GM23248 (cell line): ENCODE measurements at regions not wholly inside any gene's neighbourhood (a gene's known extent, or its start where the extent isn't known, plus 50 kb on each side); places are given as distances from the start of the nearest gene placed in this dataset.
"Not testable (repeated sequence)": the region's sequence is repeated elsewhere in the genome, so short reads cannot be mapped to it uniquely, and the experiment has no call there.

Experiments used
- DNase-seq: peaks from one replicate; pipeline ENCODE4 v3.0.0-alpha.2; 2015
- H2AFZ ChIP-seq: fragments of 200-600 bp; sonication (generic); 2 replicates; pipeline ENCODE4 v1.6.1; 2016; ENCODE audit warnings: antibody characterized with exemption
- H3F3A ChIP-seq: fragments of 200-600 bp; sonication (generic); 2 replicates; pipeline ENCODE4 v1.6.1; 2016; ENCODE audit warnings: mild to moderate bottlenecking, antibody characterized with exemption, mixed run types; ENCODE audit not compliant: insufficient read depth
- H3K27ac ChIP-seq: fragments of 200-600 bp; sonication (generic); 2 replicates; pipeline ENCODE4 v1.5.1; 2016; ENCODE audit warnings: mild to moderate bottlenecking
- H3K27me3 ChIP-seq: fragments of 200-600 bp; sonication (generic); replicated peaks from 2 replicates; pipeline ENCODE4 v1.6.1; 2016; ENCODE audit warnings: mild to moderate bottlenecking; ENCODE audit not compliant: insufficient read depth
- H3K36me3 ChIP-seq: fragments of 200-600 bp; sonication (generic); 2 replicates; pipeline ENCODE4 v1.6.1; 2016; ENCODE audit warnings: low read depth, mild to moderate bottlenecking
- H3K4me1 ChIP-seq: fragments of 200-600 bp; sonication (generic); 2 replicates; pipeline ENCODE4 v1.6.1; 2016; ENCODE audit warnings: mild to moderate bottlenecking; ENCODE audit not compliant: insufficient read depth
- H3K4me2 ChIP-seq: fragments of 200-600 bp; sonication (generic); one replicate; pipeline ENCODE4 v1.6.1; 2016; ENCODE audit warnings: mild to moderate bottlenecking; ENCODE audit not compliant: unreplicated experiment
- H3K4me3 ChIP-seq: fragments of 200-600 bp; sonication (generic); 2 replicates; pipeline ENCODE4 v1.5.1; 2016; ENCODE audit warnings: mild to moderate bottlenecking
- H3K79me2 ChIP-seq: fragments of 200-600 bp; sonication (generic); 2 replicates; pipeline ENCODE4 v1.6.1; 2016; ENCODE audit warnings: mild to moderate bottlenecking; ENCODE audit not compliant: insufficient read depth
- H3K9ac ChIP-seq: fragments of 200-600 bp; sonication (generic); 2 replicates; pipeline ENCODE4 v1.6.1; 2016; ENCODE audit warnings: mild to moderate bottlenecking
- H3K9me2 ChIP-seq: fragments of 200-600 bp; sonication (generic); 2 replicates; pipeline ENCODE4 v1.6.1; 2016; ENCODE audit warnings: mixed run types, mild to moderate bottlenecking, moderate library complexity; ENCODE audit not compliant: insufficient read depth
- H3K9me3 ChIP-seq: fragments of 200-600 bp; sonication (generic); one replicate; pipeline ENCODE4 v1.6.1; 2017; ENCODE audit warnings: low read depth
- H4K20me1 ChIP-seq: fragments of 200-600 bp; sonication (generic); 2 replicates; pipeline ENCODE4 v1.6.0; 2016; ENCODE audit not compliant: insufficient read depth
- EZH2 ChIP-seq: fragments of 200-600 bp; sonication (generic); IDR thresholded peaks from 2 replicates; pipeline ENCODE4 v1.6.1; 2018; ENCODE audit warnings: antibody characterized with exemption, mild to moderate bottlenecking; ENCODE audit not compliant: insufficient read depth, poor library complexity, severe bottlenecking
- EZH2phosphoT487 ChIP-seq: fragments of 200-600 bp; sonication (generic); IDR thresholded peaks from 2 replicates; pipeline ENCODE4 v1.6.1; 2018; ENCODE audit warnings: antibody characterized with exemption, moderate library complexity, mild to moderate bottlenecking, low read depth; ENCODE audit not compliant: insufficient read depth
- WGBS, 2 experiments: methylation state at CpG; one replicate each; pipeline ENCODE4 v1.1.6; 2015 to 2017; ENCODE audit warnings: low lambda C conversion rate in 2 of 2, low coverage in 1 of 2; ENCODE audit errors: missing lambda C conversion rate in 2 of 2; 5-methylcytosine and 5-hydroxymethylcytosine counted together
- in situ Hi-C: fragments of 300-500 bp; cut with MboI; formaldehyde crosslinking; loops from 2 replicates; pipeline ENCODE4 v1.15.0; 2020

DNA sequence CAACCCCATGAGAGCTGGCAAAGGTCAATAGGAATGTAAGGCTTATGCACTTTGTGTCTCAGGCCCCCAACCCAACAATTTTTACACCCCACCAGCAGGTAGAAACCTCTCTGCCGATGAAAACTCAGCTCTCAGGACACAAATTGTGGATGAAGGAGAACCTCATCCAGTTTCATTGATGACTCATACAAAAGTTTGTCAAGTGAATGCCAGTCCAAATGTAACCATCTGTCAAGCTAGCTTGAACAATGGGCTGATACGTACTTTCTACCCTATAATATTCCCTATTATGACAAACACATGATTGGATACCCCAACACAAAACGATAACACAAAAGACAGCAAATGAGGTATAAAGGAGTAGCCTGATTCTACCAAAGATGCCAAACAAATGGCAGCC, 321.2 kb upstream of the TMEFF2 start:
- in situ Hi-C loops = no loop called here
- Histone ChIP-seq H3K4me3 (no peak overlapping the region), H3K9me2 (no peaks in the 10 kb centered on the region), H3K9ac (no peak overlapping the region), H3K36me3 (no peaks in the 10 kb centered on the region), H2AFZ (no peak overlapping the region), H3K27me3 (no peaks in the 10 kb centered on the region), H3K4me2 (no peak overlapping the region), H3F3A (no peaks in the 10 kb centered on the region), H3K27ac (no peak overlapping the region), H3K4me1 (no peaks in the 10 kb centered on the region), H3K9me3 (no peaks in the 10 kb centered on the region), H4K20me1 (no peaks in the 10 kb centered on the region), H3K79me2 (no peaks in the 10 kb centered on the region)
- no peak for DNase-seq
- TF ChIP-seq EZH2 (no peak), EZH2phosphoT487 (no peak)
- 22 to 28% methylated on average over 3 of the region's 3 CpGs for WGBS, 2 experiments

DNA sequence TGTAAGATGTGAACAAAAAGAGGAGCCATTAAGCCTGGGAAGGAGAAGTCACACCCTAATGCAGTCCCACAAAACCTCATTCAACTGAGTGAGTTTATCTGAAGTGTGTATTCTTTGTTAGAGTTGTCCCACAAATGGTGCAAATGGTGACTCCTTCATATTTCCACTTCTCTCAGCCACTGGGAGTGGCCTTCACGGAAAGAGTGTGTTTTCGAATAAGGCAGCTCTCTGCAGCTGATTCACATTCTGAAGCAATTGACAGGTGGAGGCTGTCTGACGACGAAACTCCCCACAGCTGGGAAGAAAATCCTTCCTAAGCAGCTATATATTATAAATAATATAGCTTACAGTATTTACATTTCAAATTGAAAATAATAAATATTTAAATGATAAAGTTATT, 318.8 kb upstream of the TMEFF2 start:
- no peaks in the 10 kb centered on the region for H3K79me2 ChIP-seq
- 29 to 32% methylated on average over 4 of the region's 4 CpGs for WGBS, 2 experiments
- H3K4me2 ChIP-seq = no peak overlapping the region
- H3K9me2 ChIP-seq = no peaks in the 10 kb centered on the region
- DNase-seq = no peak
- TF ChIP-seq EZH2 (no peak), EZH2phosphoT487 (no peak)
- in situ Hi-C loops = no loop called here
- no peak overlapping the region for H3K27ac ChIP-seq
- no peak overlapping the region for H3K9ac ChIP-seq
- H3K4me3 ChIP-seq = no peak overlapping the region
- H3K9me3 ChIP-seq = no peaks in the 10 kb centered on the region
- H4K20me1 ChIP-seq = no peaks in the 10 kb centered on the region
- no peaks in the 10 kb centered on the region for H3K27me3 ChIP-seq
- no peak overlapping the region for H2AFZ ChIP-seq
- no peaks in the 10 kb centered on the region for H3K4me1 ChIP-seq
- no peaks in the 10 kb centered on the region for H3F3A ChIP-seq
- no peaks in the 10 kb centered on the region for H3K36me3 ChIP-seq

DNA sequence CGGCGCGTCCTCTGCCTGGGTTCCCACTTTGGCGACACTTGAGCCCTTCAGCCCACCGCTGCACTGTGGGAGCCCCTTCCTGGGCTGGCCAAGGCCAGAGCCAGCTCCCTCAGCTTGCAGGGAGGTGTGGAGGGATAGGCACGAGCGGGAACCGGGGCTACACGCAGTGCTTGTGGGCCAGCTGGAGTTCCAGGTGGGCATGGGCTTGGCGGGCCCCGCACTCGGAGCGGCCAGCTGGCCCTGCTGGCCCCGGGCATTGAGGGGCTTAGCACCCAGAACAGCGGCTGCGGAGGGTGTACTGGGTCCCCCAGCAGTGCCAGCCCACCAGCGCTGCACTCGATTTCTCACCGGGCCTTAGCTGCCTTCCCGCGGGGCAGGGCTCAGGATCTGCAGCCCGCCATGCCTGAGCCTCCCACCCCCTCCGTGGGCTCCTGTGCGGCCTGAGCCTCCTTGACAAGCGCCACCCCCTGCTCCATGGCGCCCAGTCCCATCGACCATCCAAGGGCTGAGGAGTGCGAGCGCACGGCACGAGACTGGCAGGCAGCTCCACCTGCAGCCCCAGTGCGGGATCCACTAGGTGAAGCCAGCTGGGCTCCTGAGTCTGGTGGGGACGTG, 313.2 kb upstream of the TMEFF2 start:
- H3F3A ChIP-seq, DNase-seq, H3K36me3 ChIP-seq, H2AFZ ChIP-seq, H3K27me3 ChIP-seq, H3K9ac ChIP-seq, in situ Hi-C loops, H4K20me1 ChIP-seq, H3K79me2 ChIP-seq, H3K27ac ChIP-seq, H3K4me2 ChIP-seq, H3K4me3 ChIP-seq, H3K4me1 ChIP-seq, H3K9me3 ChIP-seq, H3K9me2 ChIP-seq: not testable (repeated sequence)
- 80 to 81% methylated on average over 22 to 26 of the region's 33 CpGs for WGBS, 2 experiments

DNA sequence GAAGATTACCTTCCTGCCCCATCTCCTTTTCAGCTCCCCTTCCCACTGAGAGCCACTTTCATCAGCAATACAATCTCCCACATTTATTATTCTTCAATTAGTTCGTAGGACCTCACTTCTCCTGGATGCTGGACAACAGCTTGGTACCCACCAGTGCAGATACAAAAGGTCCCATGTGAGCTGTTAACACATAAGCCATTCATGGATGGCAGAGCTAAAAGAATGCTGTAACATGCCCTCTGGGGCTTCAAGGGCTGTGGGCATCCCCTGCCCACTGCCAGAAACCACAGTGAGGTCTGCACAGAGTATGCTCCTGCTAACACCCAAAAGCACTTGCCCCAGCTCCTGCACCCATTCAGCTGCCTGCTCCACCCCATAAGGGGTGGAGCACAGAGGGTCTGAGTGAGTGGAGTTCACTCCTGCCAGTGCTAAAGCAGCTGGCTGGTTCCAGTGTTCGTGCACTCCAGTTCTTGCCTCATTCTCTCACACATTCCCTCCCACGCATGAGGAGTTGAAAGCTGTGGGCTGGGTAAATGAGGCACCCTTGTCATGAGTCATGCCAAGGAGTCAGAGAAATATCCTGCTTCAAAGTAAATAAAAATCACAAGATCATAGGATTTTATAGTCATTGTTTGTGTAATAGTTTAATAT, 305.9 kb upstream of the TMEFF2 start:
- no peaks in the 10 kb centered on the region for H3K36me3 ChIP-seq
- in situ Hi-C loops = no loop called here
- DNase-seq = peak; percentile 93
- no peaks in the 10 kb centered on the region for H3K9me3 ChIP-seq
- H2AFZ ChIP-seq = no peak overlapping the region
- 9 to 10% methylated on average over 3 of the region's 3 CpGs for WGBS, 2 experiments
- H4K20me1 ChIP-seq = no peaks in the 10 kb centered on the region
- H3K27me3 ChIP-seq = 0 out of 2 replicates have a peak, but pooled peaks cover 3% of the 10 kb centered on the region
- no peak overlapping the region for H3K4me3 ChIP-seq
- no peaks in the 10 kb centered on the region for H3K79me2 ChIP-seq
- TF ChIP-seq EZH2 (no peak), EZH2phosphoT487 (no peak)
- no peak overlapping the region for H3K9ac ChIP-seq
- H3K9me2 ChIP-seq = no peaks in the 10 kb centered on the region
- peaks cover 15% of the 10 kb centered on the region for H3K4me1 ChIP-seq
- no peaks in the 10 kb centered on the region for H3F3A ChIP-seq
- H3K4me2 ChIP-seq = no peak overlapping the region
- no peak overlapping the region for H3K27ac ChIP-seq

DNA sequence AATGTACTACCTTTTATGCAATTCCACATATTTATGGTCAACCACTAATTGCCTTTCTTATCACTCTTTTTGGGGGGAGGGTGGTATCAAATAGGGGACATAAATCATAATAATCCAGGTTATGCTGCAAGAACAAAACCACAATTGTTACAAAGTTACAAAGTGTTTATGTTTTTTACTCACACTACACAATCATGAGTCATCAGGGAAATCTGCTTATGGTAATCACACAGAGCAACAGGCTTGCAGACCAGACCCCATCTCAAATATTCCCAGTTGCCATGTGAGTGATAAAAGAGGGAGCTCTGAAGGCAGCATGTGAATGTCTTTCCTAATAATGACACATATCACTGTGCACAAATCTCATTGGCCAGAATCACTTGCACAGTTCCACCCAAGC, 304.7 kb upstream of the TMEFF2 start:
- H3K9ac ChIP-seq = no peak overlapping the region
- no peak overlapping the region for H3K27ac ChIP-seq
- no peaks in the 10 kb centered on the region for H3K9me3 ChIP-seq
- no peaks in the 10 kb centered on the region for H3F3A ChIP-seq
- H3K4me2 ChIP-seq = no peak overlapping the region
- H3K79me2 ChIP-seq = no peaks in the 10 kb centered on the region
- H2AFZ ChIP-seq = no peak overlapping the region
- H3K4me1 ChIP-seq = peaks cover 15% of the 10 kb centered on the region
- peak; percentile 3 for DNase-seq
- H3K27me3 ChIP-seq = 0 out of 2 replicates have a peak, but pooled peaks cover 3% of the 10 kb centered on the region
- no peak overlapping the region for H3K4me3 ChIP-seq
- H3K9me2 ChIP-seq = no peaks in the 10 kb centered on the region
- no peaks in the 10 kb centered on the region for H4K20me1 ChIP-seq
- in situ Hi-C loops = no loop called here
- no peak for TF ChIP-seq EZH2
- no peak for TF ChIP-seq EZH2phosphoT487
- H3K36me3 ChIP-seq = no peaks in the 10 kb centered on the region
